ENCODE measurements at regions not wholly inside any gene's neighbourhood (a gene's known extent, or its start where the extent isn't known, plus 50 kb on each side); places are given as distances from the start of the nearest gene placed in this dataset.

DNA sequence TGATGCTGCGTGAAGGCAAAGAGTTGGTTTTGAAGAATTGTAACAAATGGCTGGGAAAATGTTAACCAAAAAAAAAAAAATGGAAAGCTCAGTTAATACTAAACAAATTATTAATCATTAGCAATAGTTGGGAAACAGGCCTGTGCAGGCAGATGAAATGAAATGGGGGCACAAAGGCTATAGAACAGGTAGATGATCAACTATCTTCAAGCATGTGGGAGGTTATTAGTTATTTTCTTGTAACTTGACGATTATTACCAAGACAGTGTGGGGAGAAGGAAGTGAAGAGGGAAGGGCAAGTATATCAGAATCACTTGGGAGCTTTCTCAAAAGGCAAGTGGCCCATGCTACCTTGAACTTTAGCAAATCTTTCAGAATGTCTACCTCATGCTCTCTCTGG is 351.9 kb downstream of the BCOR start:
- no peak for TF ChIP-seq CTCF (IDR thresholded peaks at IDR 0.05 in 2 of 3, conservative IDR thresholded peaks at IDR 0.05 in 1 of 3; ENCODE audit: borderline replicate concordance in 1 of 3, insufficient read depth in 1 of 3, low read depth in 2 of 3, low read length in 2 of 3)
- TF ChIP-seq, protein P1, sequence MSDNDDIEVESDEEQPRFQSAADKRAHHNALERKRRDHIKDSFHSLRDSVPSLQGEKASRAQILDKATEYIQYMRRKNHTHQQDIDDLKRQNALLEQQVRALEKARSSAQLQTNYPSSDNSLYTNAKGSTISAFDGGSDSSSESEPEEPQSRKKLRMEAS (IDR thresholded peaks at IDR 0.05), result no peak
- TF ChIP-seq POLR2AphosphoS5 (IDR thresholded peaks at IDR 0.05; ENCODE audit: low read depth, low read length), result no peak
- no peak for TF ChIP-seq ELF1 (IDR thresholded peaks at IDR 0.05; ENCODE audit: borderline replicate concordance, low read depth)
- TF ChIP-seq EGR1 (IDR thresholded peaks at IDR 0.05; ENCODE audit: low read depth), result no peak
- no peak for TF ChIP-seq ZNF274 (IDR thresholded peaks at IDR 0.05; ENCODE audit: low read depth, low read length)
- TF ChIP-seq REST (IDR thresholded peaks at IDR 0.05; ENCODE audit: low read depth), result no peak
- no peak for TF ChIP-seq POLR2A (IDR thresholded peaks at IDR 0.05; ENCODE audit: borderline replicate concordance, extremely low read depth, insufficient read depth, insufficient read length)
- TF ChIP-seq ATF3 (IDR thresholded peaks at IDR 0.05), result no peak
- no peak for TF ChIP-seq SP1 (IDR thresholded peaks at IDR 0.05; ENCODE audit: low read depth)

All from HCT116 (cell line).